ENCODE measurements at regions not wholly inside any gene's neighbourhood (a gene's known extent, or its start where the extent isn't known, plus 50 kb on each side); places are given as distances from the start of the nearest gene placed in this dataset.

DNA sequence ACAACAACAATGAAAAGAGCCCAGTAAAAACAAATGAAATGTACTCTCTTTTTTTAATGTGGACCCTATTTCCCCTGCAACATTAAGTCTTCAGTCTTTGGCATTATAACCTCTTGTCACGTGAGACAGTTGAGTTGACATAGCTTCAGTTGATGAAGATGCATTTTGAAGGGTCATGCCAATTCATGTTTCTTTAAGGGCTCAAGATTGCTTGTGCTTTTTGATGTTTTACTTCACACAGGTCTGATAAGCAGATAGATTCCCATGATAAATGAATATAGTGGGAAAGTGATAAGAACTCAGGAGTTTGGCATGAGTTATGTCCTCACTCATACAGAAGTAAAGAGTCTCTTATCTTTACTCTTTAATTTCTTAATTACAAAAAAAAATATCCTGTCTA lies 229.4 kb downstream of the SNCAIP start:
- peak; percentile 7; the same call in 1 of the 2 replicates for TF ChIP-seq ISL1 (CRISPR knock-in tag; IDR thresholded peaks at IDR 0.05)
- TF ChIP-seq RARB (CRISPR knock-in tag; IDR thresholded peaks at IDR 0.05), result no peak
- TF ChIP-seq ZFP30 (CRISPR knock-in tag; IDR thresholded peaks at IDR 0.05), result no peak
- TF ChIP-seq, protein P1, sequence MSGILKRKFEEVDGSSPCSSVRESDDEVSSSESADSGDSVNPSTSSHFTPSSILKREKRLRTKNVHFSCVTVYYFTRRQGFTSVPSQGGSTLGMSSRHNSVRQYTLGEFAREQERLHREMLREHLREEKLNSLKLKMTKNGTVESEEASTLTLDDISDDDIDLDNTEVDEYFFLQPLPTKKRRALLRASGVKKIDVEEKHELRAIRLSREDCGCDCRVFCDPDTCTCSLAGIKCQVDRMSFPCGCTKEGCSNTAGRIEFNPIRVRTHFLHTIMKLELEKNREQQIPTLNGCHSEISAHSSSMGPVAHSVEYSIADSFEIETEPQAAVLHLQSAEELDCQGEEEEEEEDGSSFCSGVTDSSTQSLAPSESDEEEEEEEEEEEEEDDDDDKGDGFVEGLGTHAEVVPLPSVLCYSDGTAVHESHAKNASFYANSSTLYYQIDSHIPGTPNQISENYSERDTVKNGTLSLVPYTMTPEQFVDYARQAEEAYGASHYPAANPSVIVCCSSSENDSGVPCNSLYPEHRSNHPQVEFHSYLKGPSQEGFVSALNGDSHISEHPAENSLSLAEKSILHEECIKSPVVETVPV (CRISPR knock-in tag; IDR thresholded peaks at IDR 0.05), result no peak
- TF ChIP-seq GLIS3 (CRISPR knock-in tag; IDR thresholded peaks at IDR 0.05), result no peak
- TF ChIP-seq TCF4 (CRISPR knock-in tag; IDR thresholded peaks at IDR 0.05; ENCODE audit: borderline replicate concordance), result no peak
- no peak for TF ChIP-seq ZNF8 (CRISPR knock-in tag; IDR thresholded peaks at IDR 0.05)
- TF ChIP-seq, protein P2, sequence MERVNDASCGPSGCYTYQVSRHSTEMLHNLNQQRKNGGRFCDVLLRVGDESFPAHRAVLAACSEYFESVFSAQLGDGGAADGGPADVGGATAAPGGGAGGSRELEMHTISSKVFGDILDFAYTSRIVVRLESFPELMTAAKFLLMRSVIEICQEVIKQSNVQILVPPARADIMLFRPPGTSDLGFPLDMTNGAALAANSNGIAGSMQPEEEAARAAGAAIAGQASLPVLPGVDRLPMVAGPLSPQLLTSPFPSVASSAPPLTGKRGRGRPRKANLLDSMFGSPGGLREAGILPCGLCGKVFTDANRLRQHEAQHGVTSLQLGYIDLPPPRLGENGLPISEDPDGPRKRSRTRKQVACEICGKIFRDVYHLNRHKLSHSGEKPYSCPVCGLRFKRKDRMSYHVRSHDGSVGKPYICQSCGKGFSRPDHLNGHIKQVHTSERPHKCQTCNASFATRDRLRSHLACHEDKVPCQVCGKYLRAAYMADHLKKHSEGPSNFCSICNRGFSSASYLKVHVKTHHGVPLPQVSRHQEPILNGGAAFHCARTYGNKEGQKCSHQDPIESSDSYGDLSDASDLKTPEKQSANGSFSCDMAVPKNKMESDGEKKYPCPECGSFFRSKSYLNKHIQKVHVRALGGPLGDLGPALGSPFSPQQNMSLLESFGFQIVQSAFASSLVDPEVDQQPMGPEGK (CRISPR knock-in tag; IDR thresholded peaks at IDR 0.05; ENCODE audit: borderline replicate concordance), result no peak
- no peak for TF ChIP-seq PPARA (CRISPR knock-in tag; IDR thresholded peaks at IDR 0.05; ENCODE audit: borderline replicate concordance)
